ENCODE measurements at regions not wholly inside any gene's neighbourhood (a gene's known extent, or its start where the extent isn't known, plus 50 kb on each side); places are given as distances from the start of the nearest gene placed in this dataset.

DNA sequence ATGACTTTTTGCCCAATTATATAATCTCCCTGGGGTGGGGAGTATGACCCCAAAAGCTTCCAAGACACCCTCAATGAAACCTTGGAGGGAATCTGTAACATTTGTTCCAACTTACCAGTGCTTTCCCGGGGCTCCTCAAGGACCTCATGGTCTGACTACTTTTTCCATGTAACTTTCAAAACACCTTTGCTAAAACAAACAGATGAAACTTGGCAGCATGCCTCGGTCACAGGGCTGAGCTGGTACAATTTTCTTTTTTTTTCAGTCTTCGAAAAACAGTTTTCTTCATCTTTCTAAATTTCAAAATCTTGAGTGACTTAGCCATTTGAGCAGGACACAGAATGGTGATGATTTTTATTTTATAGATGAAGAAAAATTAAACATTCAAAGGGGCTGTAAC is 241.2 kb downstream of the BMP7 start:
- TF ChIP-seq, protein P1, sequence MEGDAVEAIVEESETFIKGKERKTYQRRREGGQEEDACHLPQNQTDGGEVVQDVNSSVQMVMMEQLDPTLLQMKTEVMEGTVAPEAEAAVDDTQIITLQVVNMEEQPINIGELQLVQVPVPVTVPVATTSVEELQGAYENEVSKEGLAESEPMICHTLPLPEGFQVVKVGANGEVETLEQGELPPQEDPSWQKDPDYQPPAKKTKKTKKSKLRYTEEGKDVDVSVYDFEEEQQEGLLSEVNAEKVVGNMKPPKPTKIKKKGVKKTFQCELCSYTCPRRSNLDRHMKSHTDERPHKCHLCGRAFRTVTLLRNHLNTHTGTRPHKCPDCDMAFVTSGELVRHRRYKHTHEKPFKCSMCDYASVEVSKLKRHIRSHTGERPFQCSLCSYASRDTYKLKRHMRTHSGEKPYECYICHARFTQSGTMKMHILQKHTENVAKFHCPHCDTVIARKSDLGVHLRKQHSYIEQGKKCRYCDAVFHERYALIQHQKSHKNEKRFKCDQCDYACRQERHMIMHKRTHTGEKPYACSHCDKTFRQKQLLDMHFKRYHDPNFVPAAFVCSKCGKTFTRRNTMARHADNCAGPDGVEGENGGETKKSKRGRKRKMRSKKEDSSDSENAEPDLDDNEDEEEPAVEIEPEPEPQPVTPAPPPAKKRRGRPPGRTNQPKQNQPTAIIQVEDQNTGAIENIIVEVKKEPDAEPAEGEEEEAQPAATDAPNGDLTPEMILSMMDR (IDR thresholded peaks at IDR 0.05; ENCODE audit: borderline replicate concordance, extremely low read depth, insufficient read depth) = no peak
- FAIRE-seq = no peak
- intact Hi-C loops (cut with DNase I) = no loop called here
- Histone ChIP-seq H3K27ac (ENCODE audit: low read depth in 2 of 2, low read length in 2 of 2) (no peak overlapping the region), H3K27me3 (ENCODE audit: control insufficient read depth, insufficient read depth, low read length) (no peaks in the 10 kb centered on the region), H3K4me3 (ENCODE audit: low read length in 3 of 3) (no peak overlapping the region), H3K9ac (ENCODE audit: low read length in 3 of 3) (no peak overlapping the region), H3K36me3 (ENCODE audit: control insufficient read depth in 2 of 3, insufficient read depth in 3 of 3, low read length in 3 of 3) (no peaks in the 10 kb centered on the region), H3K9me3 (ENCODE audit: control insufficient read depth in 2 of 3, insufficient read depth in 1 of 3, low read length in 3 of 3) (no peaks in the 10 kb centered on the region), H3K4me1 (ENCODE audit: control insufficient read depth in 2 of 3, insufficient read depth in 2 of 3, low read depth in 1 of 3, low read length in 3 of 3) (no peaks in the 10 kb centered on the region)
- DNase-seq = no peak

DNA sequence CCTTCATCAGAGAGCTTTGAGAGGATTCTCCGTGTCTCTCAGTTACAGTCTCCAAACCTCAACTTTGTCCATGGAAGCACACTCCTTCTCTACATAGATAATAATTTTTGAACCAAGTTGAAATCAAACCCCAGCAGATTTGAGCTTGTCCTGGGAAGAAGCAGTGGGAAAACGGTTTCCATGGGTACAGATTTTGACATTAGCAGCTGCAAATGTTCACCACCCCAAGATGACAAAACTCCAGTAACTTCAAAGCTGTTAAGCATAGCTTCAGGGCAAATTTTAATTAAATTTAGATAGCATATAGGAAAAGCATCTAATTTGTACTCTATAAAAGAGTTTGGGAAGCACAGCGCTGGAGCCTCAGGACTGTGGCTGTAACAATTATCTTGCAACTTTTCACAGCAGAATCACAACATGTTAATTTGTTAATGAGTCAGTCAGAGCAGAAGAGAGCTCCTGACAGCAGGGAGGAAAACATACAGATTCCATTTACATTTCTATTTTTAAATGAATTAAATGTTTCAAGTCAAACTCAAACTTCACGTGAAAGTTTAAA is 240.7 kb downstream of the BMP7 start:
- intact Hi-C loops (cut with DNase I) = no loop called here
- Histone ChIP-seq H3K4me1 (ENCODE audit: control insufficient read depth in 2 of 3, insufficient read depth in 2 of 3, low read depth in 1 of 3, low read length in 3 of 3) (no peaks in the 10 kb centered on the region), H3K27ac (ENCODE audit: low read depth in 2 of 2, low read length in 2 of 2) (no peak overlapping the region), H3K9me3 (ENCODE audit: control insufficient read depth in 2 of 3, insufficient read depth in 1 of 3, low read length in 3 of 3) (no peaks in the 10 kb centered on the region), H3K4me3 (ENCODE audit: low read length in 3 of 3) (no peak overlapping the region), H3K36me3 (ENCODE audit: control insufficient read depth in 2 of 3, insufficient read depth in 3 of 3, low read length in 3 of 3) (no peaks in the 10 kb centered on the region), H3K9ac (ENCODE audit: low read length in 3 of 3) (no peak overlapping the region), H3K27me3 (ENCODE audit: control insufficient read depth, insufficient read depth, low read length) (no peaks in the 10 kb centered on the region)
- TF ChIP-seq, protein P1 (IDR thresholded peaks at IDR 0.05; ENCODE audit: borderline replicate concordance, extremely low read depth, insufficient read depth) = no peak
- DNase-seq = peak in 2 of 5 donors; percentile 41 to 75
- FAIRE-seq = no peak

DNA sequence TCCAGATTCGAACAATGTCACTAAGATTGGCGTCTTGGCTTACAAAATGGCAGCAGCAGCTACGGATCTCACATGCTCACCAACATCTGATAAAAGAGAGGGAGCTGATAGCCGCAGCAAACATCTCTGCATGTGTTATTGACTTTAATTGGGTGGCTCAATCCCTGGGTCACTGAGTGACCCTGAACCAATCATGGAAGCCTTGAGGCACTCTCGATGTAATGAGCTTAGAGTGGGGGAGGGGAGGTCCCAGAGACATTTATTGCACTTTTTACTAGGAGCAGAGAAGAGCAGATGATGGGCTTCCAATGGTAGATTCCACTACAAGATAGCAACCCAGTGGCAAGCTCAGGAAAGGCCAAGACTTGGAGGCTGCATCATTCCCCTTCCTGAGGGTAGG is 238.7 kb downstream of the BMP7 start:
- no peak overlapping the region for H3K4me3 ChIP-seq (ENCODE audit: low read length in 3 of 3)
- H3K9ac ChIP-seq (ENCODE audit: low read length in 3 of 3) = no peak overlapping the region
- H3K36me3 ChIP-seq (ENCODE audit: control insufficient read depth in 2 of 3, insufficient read depth in 3 of 3, low read length in 3 of 3) = no peaks in the 10 kb centered on the region
- intact Hi-C loops (cut with DNase I) = no loop called here
- DNase-seq (no peak), FAIRE-seq (no peak)
- TF ChIP-seq, protein P1 (IDR thresholded peaks at IDR 0.05; ENCODE audit: borderline replicate concordance, extremely low read depth, insufficient read depth) = no peak
- peaks cover 0 to 2% (median 0%) of the 10 kb centered on the region in 3 donors for H3K9me3 ChIP-seq (ENCODE audit: control insufficient read depth in 2 of 3, insufficient read depth in 1 of 3, low read length in 3 of 3)
- no peak overlapping the region for H3K27ac ChIP-seq (ENCODE audit: low read depth in 2 of 2, low read length in 2 of 2)
- H3K27me3 ChIP-seq (ENCODE audit: control insufficient read depth, insufficient read depth, low read length) = no peaks in the 10 kb centered on the region
- H3K4me1 ChIP-seq (ENCODE audit: control insufficient read depth in 2 of 3, insufficient read depth in 2 of 3, low read depth in 1 of 3, low read length in 3 of 3) = no peaks in the 10 kb centered on the region

Data from kidney (tissue), 13 donors.